Ishikawa (cell line): ENCODE measurements at regions not wholly inside any gene's neighbourhood (a gene's known extent, or its start where the extent isn't known, plus 50 kb on each side); places are given as distances from the start of the nearest gene placed in this dataset.

ENCODE experiments used
- CEBPB ChIP-seq: IDR thresholded peaks from 2 replicates; pipeline ENCODE4 v1.6.1; 2012
- CREB1 ChIP-seq: IDR thresholded peaks from 2 replicates; pipeline ENCODE4 v1.6.1; 2012; ENCODE audit warnings: low read depth
- RAD21 ChIP-seq: IDR thresholded peaks from 2 replicates; pipeline ENCODE4 v1.6.1; 2012; ENCODE audit warnings: low read depth
- YY1 ChIP-seq: IDR thresholded peaks from 2 replicates; pipeline ENCODE4 v1.6.1; 2012; ENCODE audit warnings: low read depth
- TF ChIP-seq, protein P1 (sequence below): IDR thresholded peaks from 2 replicates; pipeline ENCODE4 v1.6.1; 2012
- TF ChIP-seq, protein P2 (sequence below): IDR thresholded peaks from 2 replicates; pipeline ENCODE4 v1.6.1; 2012; ENCODE audit warnings: low read depth, mild to moderate bottlenecking

DNA sequence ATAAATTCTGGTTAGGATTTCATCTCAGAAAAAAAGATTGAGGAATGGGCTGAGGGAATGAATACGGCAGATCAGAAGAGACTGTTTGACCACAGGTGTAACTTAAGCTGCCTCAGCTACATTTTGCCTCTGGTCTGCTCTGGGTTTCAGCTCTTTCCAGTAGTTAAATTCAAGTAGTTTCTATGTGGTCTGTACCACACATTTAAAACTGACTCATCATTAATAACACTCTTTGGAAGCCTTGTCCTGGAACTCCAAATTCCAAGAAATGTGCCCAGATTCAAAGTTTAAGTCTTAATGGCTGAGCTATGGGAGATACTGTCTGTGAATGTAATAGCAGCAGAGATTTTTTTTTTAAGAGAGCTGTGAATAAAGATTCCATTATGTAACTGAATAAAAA, 133.1 kb upstream of the IGSF10 start:
- TF ChIP-seq, protein P1, sequence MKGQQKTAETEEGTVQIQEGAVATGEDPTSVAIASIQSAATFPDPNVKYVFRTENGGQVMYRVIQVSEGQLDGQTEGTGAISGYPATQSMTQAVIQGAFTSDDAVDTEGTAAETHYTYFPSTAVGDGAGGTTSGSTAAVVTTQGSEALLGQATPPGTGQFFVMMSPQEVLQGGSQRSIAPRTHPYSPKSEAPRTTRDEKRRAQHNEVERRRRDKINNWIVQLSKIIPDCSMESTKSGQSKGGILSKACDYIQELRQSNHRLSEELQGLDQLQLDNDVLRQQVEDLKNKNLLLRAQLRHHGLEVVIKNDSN = no peak
- no peak for TF ChIP-seq CEBPB
- no peak for TF ChIP-seq CREB1
- TF ChIP-seq RAD21 = no peak
- no peak for TF ChIP-seq YY1
- TF ChIP-seq, protein P2, sequence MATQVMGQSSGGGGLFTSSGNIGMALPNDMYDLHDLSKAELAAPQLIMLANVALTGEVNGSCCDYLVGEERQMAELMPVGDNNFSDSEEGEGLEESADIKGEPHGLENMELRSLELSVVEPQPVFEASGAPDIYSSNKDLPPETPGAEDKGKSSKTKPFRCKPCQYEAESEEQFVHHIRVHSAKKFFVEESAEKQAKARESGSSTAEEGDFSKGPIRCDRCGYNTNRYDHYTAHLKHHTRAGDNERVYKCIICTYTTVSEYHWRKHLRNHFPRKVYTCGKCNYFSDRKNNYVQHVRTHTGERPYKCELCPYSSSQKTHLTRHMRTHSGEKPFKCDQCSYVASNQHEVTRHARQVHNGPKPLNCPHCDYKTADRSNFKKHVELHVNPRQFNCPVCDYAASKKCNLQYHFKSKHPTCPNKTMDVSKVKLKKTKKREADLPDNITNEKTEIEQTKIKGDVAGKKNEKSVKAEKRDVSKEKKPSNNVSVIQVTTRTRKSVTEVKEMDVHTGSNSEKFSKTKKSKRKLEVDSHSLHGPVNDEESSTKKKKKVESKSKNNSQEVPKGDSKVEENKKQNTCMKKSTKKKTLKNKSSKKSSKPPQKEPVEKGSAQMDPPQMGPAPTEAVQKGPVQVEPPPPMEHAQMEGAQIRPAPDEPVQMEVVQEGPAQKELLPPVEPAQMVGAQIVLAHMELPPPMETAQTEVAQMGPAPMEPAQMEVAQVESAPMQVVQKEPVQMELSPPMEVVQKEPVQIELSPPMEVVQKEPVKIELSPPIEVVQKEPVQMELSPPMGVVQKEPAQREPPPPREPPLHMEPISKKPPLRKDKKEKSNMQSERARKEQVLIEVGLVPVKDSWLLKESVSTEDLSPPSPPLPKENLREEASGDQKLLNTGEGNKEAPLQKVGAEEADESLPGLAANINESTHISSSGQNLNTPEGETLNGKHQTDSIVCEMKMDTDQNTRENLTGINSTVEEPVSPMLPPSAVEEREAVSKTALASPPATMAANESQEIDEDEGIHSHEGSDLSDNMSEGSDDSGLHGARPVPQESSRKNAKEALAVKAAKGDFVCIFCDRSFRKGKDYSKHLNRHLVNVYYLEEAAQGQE = no peak
